HepG2 (cell line): ENCODE measurements at regions not wholly inside any gene's neighbourhood (a gene's known extent, or its start where the extent isn't known, plus 50 kb on each side); places are given as distances from the start of the nearest gene placed in this dataset. TPM values are rescaled to one million over a fixed set of nuclear protein-coding genes. Genes with fewer than 3 reads are reported as not detected.

Experiments
- microRNA-seq: library from miRNA; unstranded; fragments of <30 nt; microRNA quantifications from one replicate; pipeline ENCODE4, GENCODE V29; 2020
- small RNA-seq, 3 experiments: library from RNA; depleted of rRNA; stranded (forward); fragments of <200 nt; gene quantifications; one replicate each; pipeline ENCODE3, GENCODE V24; 2012; ENCODE audit warnings: low read depth in 2 of 3, low replicate concordance in 1 of 3; ENCODE audit not compliant: insufficient read length in 3 of 3, insufficient read depth in 2 of 3

Small RNAs in the stretch of these regions (microRNA-seq; reads per million reads assigned to microRNA genes)
- gene MIR5701-1 = not detected

Small RNAs in the stretch of these regions (small RNA-seq; reads per million reads assigned to genes)
- gene IGHD1OR15-1B (0 reads per million in 3 experiments), gene IGHD2OR15-2B (0 reads per million in 3 experiments), gene IGHD3OR15-3B (0 reads per million in 3 experiments), gene IGHD4OR15-4B (0 reads per million in 3 experiments), gene IGHD5OR15-5B (0 reads per million in 3 experiments), gene MIR5701-1 (0 reads per million in 3 experiments), gene RN7SL400P (0 reads per million in 3 experiments)
